H1 (cell line): ENCODE measurements at regions not wholly inside any gene's neighbourhood (a gene's known extent, or its start where the extent isn't known, plus 50 kb on each side); places are given as distances from the start of the nearest gene placed in this dataset.

Experiments
- CTCF ChIA-PET: fragments of 300-600 bp; sonication (Branson Sonifier 250); formaldehyde crosslinking; loops from one replicate; lab custom pipeline; 2021; ENCODE audit not compliant: partially characterized antibody; lab: Charles Lee
- POLR2A ChIA-PET: fragments of 300-600 bp; sonication (Branson Sonifier 250); formaldehyde crosslinking; loops from one replicate; lab custom pipeline; 2021; ENCODE audit warnings: inconsistent platforms; ENCODE audit not compliant: partially characterized antibody; lab: Charles Lee
- DNase-seq, 2 experiments: peaks; one replicate each; pipeline versions ENCODE4 v3.0.0 to v3.0.0-alpha.2; 2010 to 2022; ENCODE audit warnings: low spot score in 2 of 2, low read depth in 1 of 2, mixed read lengths in 1 of 2
- FAIRE-seq: peaks from 2 replicates; lab custom pipeline; 2011; peaks lifted over from hg19 to GRCh38; lab: Jason Lieb, UNC
- H2AFZ ChIP-seq: 2 replicates; pipeline ENCODE4 v1.8.1; 2012; ENCODE audit warnings: low read length, inconsistent platforms
- H2AK5ac ChIP-seq: 2 replicates; pipeline ENCODE4 v1.6.1; 2013; ENCODE audit warnings: low read depth, low read length
- H2BK120ac ChIP-seq: replicated peaks from 2 replicates; pipeline ENCODE3; 2013; ENCODE audit warnings: low read depth, low read length, inconsistent platforms
- H2BK12ac ChIP-seq: 2 replicates; pipeline ENCODE4 v1.6.1; 2013; ENCODE audit warnings: low read depth, low read length
- H2BK15ac ChIP-seq: 2 replicates; pipeline ENCODE4 v1.6.1; 2013; ENCODE audit warnings: low read length
- H2BK20ac ChIP-seq: 2 replicates; pipeline ENCODE4 v1.6.1; 2013; ENCODE audit warnings: low read length
- H2BK5ac ChIP-seq: 2 replicates; pipeline ENCODE4 v1.6.1; 2013; ENCODE audit warnings: low read depth, low read length
- H3K14ac ChIP-seq: 2 replicates; pipeline ENCODE4 v1.6.1; 2013; ENCODE audit warnings: inconsistent platforms; ENCODE audit not compliant: insufficient read length
- H3K18ac ChIP-seq: 2 replicates; pipeline ENCODE4 v1.6.1; 2013; ENCODE audit warnings: low read length; ENCODE audit errors: extremely low read depth
- H3K23ac ChIP-seq: 2 replicates; pipeline ENCODE4 v1.6.1; 2013; ENCODE audit warnings: inconsistent platforms; ENCODE audit not compliant: insufficient read length
- H3K23me2 ChIP-seq: 2 replicates; pipeline ENCODE4 v1.6.1; 2013; ENCODE audit warnings: low read depth, low read length
- H3K27ac ChIP-seq: 2 replicates; pipeline ENCODE4 v1.6.1; 2011; ENCODE audit warnings: low read depth, low read length, inconsistent platforms
- H3K27me3 ChIP-seq, 4 experiments: replicated peaks in 1 of 4; 1 replicate in 1 of 4; 2 replicates in 3 of 4; pipeline versions ENCODE4 v1.6.1 to v1.8.1; 2011 to 2013; ENCODE audit warnings: low read length in 3 of 4, mild to moderate bottlenecking in 3 of 4, inconsistent platforms in 2 of 4, mixed read lengths in 2 of 4, moderate library complexity in 1 of 4; ENCODE audit not compliant: control insufficient read depth in 3 of 4, insufficient read depth in 3 of 4; ENCODE audit errors: extremely low read depth in 1 of 4
- H3K36me3 ChIP-seq, 4 experiments: 2 replicates each; pipeline versions ENCODE4 v1.6.1 to v1.8.1; 2011 to 2013; ENCODE audit warnings: mild to moderate bottlenecking in 4 of 4, low read length in 3 of 4, moderate library complexity in 2 of 4, control low read depth in 1 of 4, inconsistent platforms in 1 of 4; ENCODE audit not compliant: insufficient read depth in 4 of 4, control insufficient read depth in 2 of 4
- H3K4ac ChIP-seq: replicated peaks from 2 replicates; pipeline ENCODE3; 2013; ENCODE audit warnings: low read length, low read depth, mixed read lengths, inconsistent platforms; ENCODE audit not compliant: insufficient read length
- H3K4me1 ChIP-seq, 4 experiments: replicated peaks in 1 of 4; 1 replicate in 1 of 4; 2 replicates in 3 of 4; pipeline versions ENCODE4 v1.6.1 to v1.8.1; 2011 to 2013; ENCODE audit warnings: low read length in 3 of 4, inconsistent platforms in 2 of 4, mixed read lengths in 1 of 4; ENCODE audit not compliant: insufficient read depth in 4 of 4, control insufficient read depth in 3 of 4
- H3K4me2 ChIP-seq, 2 experiments: 2 replicates each; pipeline versions ENCODE4 v1.6.1 to v1.8.1; 2011 to 2013; ENCODE audit warnings: low read depth in 2 of 2, low read length in 2 of 2, control low read depth in 1 of 2, inconsistent platforms in 1 of 2, mild to moderate bottlenecking in 1 of 2; ENCODE audit not compliant: insufficient read depth in 1 of 2
- H3K4me3 ChIP-seq, 4 experiments: fragments of 200-600, 300-600 bp in 1 of 4; sonication (generic), shearing (Covaris generic), sonication (Bioruptor Twin) in 1 of 4; 2 replicates each; pipeline versions ENCODE4 v1.5.1 to v1.8.1; 2011 to 2016; ENCODE audit warnings: low read length in 4 of 4, low read depth in 3 of 4, control low read depth in 2 of 4, inconsistent platforms in 2 of 4, mild to moderate bottlenecking in 2 of 4, mixed read lengths in 1 of 4, moderate library complexity in 1 of 4; ENCODE audit not compliant: insufficient read depth in 2 of 4; ENCODE audit errors: extremely low read depth in 1 of 4
- H3K56ac ChIP-seq: replicated peaks from 2 replicates; pipeline ENCODE3; 2013; ENCODE audit warnings: low read depth, mild to moderate bottlenecking, mixed read lengths, low read length, inconsistent platforms; ENCODE audit not compliant: insufficient read length
- H3K79me1 ChIP-seq: 2 replicates; pipeline ENCODE4 v1.6.1; 2013; ENCODE audit warnings: low read depth, low read length, control low read depth
- H3K79me2 ChIP-seq, 2 experiments: 2 replicates each; pipeline versions ENCODE4 v1.6.1 to v1.8.1; 2012 to 2013; ENCODE audit warnings: low read length in 2 of 2, mild to moderate bottlenecking in 2 of 2, inconsistent platforms in 1 of 2; ENCODE audit not compliant: insufficient read depth in 2 of 2, control insufficient read depth in 1 of 2
- H3K9ac ChIP-seq, 4 experiments: replicated peaks in 1 of 4; 1 replicate in 1 of 4; 2 replicates in 3 of 4; pipeline versions ENCODE4 v1.6.1 to v1.8.1; 2011 to 2013; ENCODE audit warnings: low read depth in 3 of 4, low read length in 3 of 4, control low read depth in 2 of 4, mild to moderate bottlenecking in 2 of 4, moderate library complexity in 2 of 4, inconsistent platforms in 1 of 4; ENCODE audit errors: extremely low read depth in 1 of 4
- H3K9me3 ChIP-seq, 2 experiments: 2 replicates each; pipeline versions ENCODE4 v1.6.1 to v1.8.1; 2012 to 2013; ENCODE audit warnings: mild to moderate bottlenecking in 2 of 2, moderate library complexity in 2 of 2, control low read depth in 1 of 2, inconsistent platforms in 1 of 2, low read depth in 1 of 2, low read length in 1 of 2, mixed read lengths in 1 of 2; ENCODE audit not compliant: insufficient read depth in 2 of 2
- H4K20me1 ChIP-seq, 2 experiments: replicated peaks in 1 of 2; 2 replicates each; pipeline versions ENCODE3 to v1.8.1; 2011 to 2013; ENCODE audit warnings: inconsistent platforms in 2 of 2, low read length in 2 of 2, mild to moderate bottlenecking in 1 of 2; ENCODE audit not compliant: insufficient read depth in 2 of 2, control insufficient read depth in 1 of 2
- H4K5ac ChIP-seq: 2 replicates; pipeline ENCODE4 v1.6.1; 2013; ENCODE audit warnings: low read length, low read depth, mixed read lengths, inconsistent platforms; ENCODE audit not compliant: insufficient read length
- H4K8ac ChIP-seq: 2 replicates; pipeline ENCODE4 v1.8.0; 2013; ENCODE audit warnings: mild to moderate bottlenecking, moderate library complexity, low read length, inconsistent platforms; ENCODE audit not compliant: insufficient read depth; ENCODE audit errors: extremely low read depth
- H4K91ac ChIP-seq: replicated peaks from 2 replicates; pipeline ENCODE3; 2013; ENCODE audit warnings: low read length, mixed read lengths, inconsistent platforms; ENCODE audit not compliant: insufficient read length
- ASH2L ChIP-seq: fragments of 200-600, 300-600 bp; sonication (generic); IDR thresholded peaks from one replicate; pipeline ENCODE4 v1.7.1; 2017; ENCODE audit warnings: low read length
- BRCA1 ChIP-seq: IDR thresholded peaks from 2 replicates; pipeline ENCODE4 v1.6.1; 2012; ENCODE audit warnings: low read depth, low read length, improper control_type of control experiment
- CEBPB ChIP-seq: IDR thresholded peaks from 2 replicates; pipeline ENCODE4 v1.6.1; 2012; ENCODE audit warnings: low read depth, low read length
- CHD2 ChIP-seq: IDR thresholded peaks from 2 replicates; pipeline ENCODE4 v1.6.1; 2012; ENCODE audit warnings: low read length, improper control_type of control experiment
- KDM4A ChIP-seq: IDR thresholded peaks from one replicate; pipeline ENCODE4 v1.7.1; 2012; ENCODE audit warnings: low read depth, mild to moderate bottlenecking, moderate library complexity, low read length, inconsistent platforms; ENCODE audit not compliant: severe bottlenecking
- PHF8 ChIP-seq: fragments of 200-600 bp; sonication (generic); conservative IDR thresholded peaks from 2 replicates; pipeline ENCODE4 v1.7.1; 2012; ENCODE audit warnings: low read depth, mild to moderate bottlenecking, inconsistent platforms, low read length, moderate library complexity
- SAP30 ChIP-seq: fragments of 300-600 bp; sonication (generic); IDR thresholded peaks from 2 replicates; pipeline ENCODE4 v1.7.1; 2012; ENCODE audit warnings: low read length, moderate library complexity, mild to moderate bottlenecking, inconsistent platforms; ENCODE audit not compliant: insufficient read depth, insufficient replicate concordance
- SUZ12 ChIP-seq: fragments of 200-600 bp; sonication (generic); IDR thresholded peaks from 2 replicates; pipeline ENCODE4 v1.6.1; 2012; ENCODE audit warnings: mild to moderate bottlenecking, inconsistent platforms, low read length, moderate library complexity, mixed read lengths
- USF2 ChIP-seq: IDR thresholded peaks from 2 replicates; pipeline ENCODE4 v1.6.1; 2011; ENCODE audit warnings: low read length, improper control_type of control experiment
- YY1 ChIP-seq: IDR thresholded peaks from 2 replicates; pipeline ENCODE4 v1.6.1; 2011; ENCODE audit warnings: low read depth, mild to moderate bottlenecking, low read length
- ZNF274 ChIP-seq: IDR thresholded peaks from 2 replicates; pipeline ENCODE4 v1.7.0; 2012; ENCODE audit warnings: low read length, borderline replicate concordance; ENCODE audit errors: extremely low read depth
- WGBS, 2 experiments: shearing (Covaris generic) in 1 of 2; methylation state at CpG; one replicate each; pipeline versions ENCODE4 v1.1.6 to v1.1.7; 2013 to 2015; ENCODE audit warnings: low lambda C conversion rate in 2 of 2, mixed read lengths in 2 of 2, inconsistent platforms in 1 of 2, low coverage in 1 of 2, missing lambda C conversion rate in 1 of 2; ENCODE audit not compliant: insufficient replicate concordance in 2 of 2, insufficient coverage in 1 of 2, insufficient read length in 1 of 2; ENCODE audit errors: extremely low coverage in 1 of 2, missing lambda C conversion rate in 1 of 2; 5-methylcytosine and 5-hydroxymethylcytosine counted together

DNA sequence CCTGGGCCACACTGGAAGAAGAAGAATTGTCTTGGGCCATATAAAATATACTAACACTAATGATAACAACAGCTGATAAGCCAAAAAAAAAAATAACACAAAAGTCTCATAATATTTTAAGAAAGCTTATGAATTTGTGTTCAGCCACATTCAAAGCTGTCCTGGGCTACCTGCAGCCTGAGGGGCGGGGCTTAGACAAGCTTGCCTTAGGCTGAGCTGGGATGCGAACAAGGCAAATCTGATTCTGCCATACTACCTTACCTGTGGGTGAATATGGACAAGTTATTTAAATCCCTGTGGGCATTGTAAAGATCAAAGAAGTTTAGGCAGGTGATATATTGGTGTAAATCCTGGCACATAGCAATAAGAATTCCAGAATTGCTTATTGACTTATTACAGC lies 212.3 kb upstream of the ATP10B start:
- Histone ChIP-seq H3K36me3 (no peaks in the 10 kb centered on the region), H2BK20ac (no peak overlapping the region), H3K27ac (no peak overlapping the region), H3K4me1 (peaks cover 0 to 4% (median 0%) of the 10 kb centered on the region in 4 experiments; a peak in 1 of 7 replicates), H3K4me2 (no peak overlapping the region), H3K9ac (no peak overlapping the region), H3K4ac (no peak overlapping the region), H4K20me1 (no peaks in the 10 kb centered on the region), H3K79me1 (no peaks in the 10 kb centered on the region), H4K5ac (no peak overlapping the region), H2BK15ac (no peak overlapping the region), H2AFZ (no peak overlapping the region), H2AK5ac (no peak overlapping the region), H3K56ac (no peak overlapping the region), H2BK12ac (no peak overlapping the region), H2BK5ac (no peak overlapping the region), H3K23ac (no peak overlapping the region), H3K27me3 (no peaks in the 10 kb centered on the region), H4K91ac (no peak overlapping the region), H3K79me2 (no peaks in the 10 kb centered on the region), H3K23me2 (no peaks in the 10 kb centered on the region), H4K8ac (no peak overlapping the region), H3K18ac (no peak overlapping the region), H3K9me3 (no peaks in the 10 kb centered on the region), H3K14ac (no peak overlapping the region), H3K4me3 (no peak overlapping the region), H2BK120ac (no peak overlapping the region)
- CTCF ChIA-PET, result interaction anchor here (0.6 to 1.1 kb wide), 5 partner anchors 10 to 480 kb away, joined by 3 to 5 read pairs (median 3); no protein-coding TSS in a partner anchor
- TF ChIP-seq BRCA1 (no peak), PHF8 (no peak), CEBPB (no peak), USF2 (no peak), ZNF274 (no peak), SAP30 (no peak), ASH2L (no peak), YY1 (no peak), SUZ12 (no peak), CHD2 (no peak), KDM4A (no peak)
- WGBS, 2 experiments, result 88% methylated on average over 2 of the region's 2 CpGs; no CpG with 5 or more reads in 1 of the 2 experiments
- POLR2A ChIA-PET, result no interaction called here
- DNase-seq, result no peak
- no peak for FAIRE-seq
